Endodermal cell (in vitro differentiated cells): ENCODE measurements at regions not wholly inside any gene's neighbourhood (a gene's known extent, or its start where the extent isn't known, plus 50 kb on each side); places are given as distances from the start of the nearest gene placed in this dataset.

Source experiments
- DNase-seq: peaks from one replicate; pipeline ENCODE4 v3.0.0-alpha.2; 2017
- H3K27ac ChIP-seq: 2 replicates; pipeline ENCODE4 v1.5.1; 2013; ENCODE audit warnings: mild to moderate bottlenecking, low read depth, low read length, moderate library complexity
- H3K27me3 ChIP-seq: 2 replicates; pipeline ENCODE4 v1.6.1; 2013; ENCODE audit warnings: mild to moderate bottlenecking, low read length, moderate library complexity; ENCODE audit not compliant: insufficient read depth, control insufficient read depth, poor library complexity, severe bottlenecking
- H3K36me3 ChIP-seq: 2 replicates; pipeline ENCODE4 v1.7.0; 2013; ENCODE audit warnings: mild to moderate bottlenecking, low read length, moderate library complexity; ENCODE audit not compliant: control insufficient read depth, insufficient read depth
- H3K4me1 ChIP-seq: one replicate; pipeline ENCODE4 v1.7.0; 2013; ENCODE audit warnings: low read length; ENCODE audit not compliant: control insufficient read depth, insufficient read depth
- H3K4me3 ChIP-seq: 2 replicates; pipeline ENCODE4 v1.5.1; 2013; ENCODE audit warnings: mild to moderate bottlenecking, low read length, moderate library complexity
- H3K9ac ChIP-seq: 2 replicates; pipeline ENCODE4 v1.6.1; 2013; ENCODE audit warnings: mild to moderate bottlenecking, low read length, moderate library complexity; ENCODE audit not compliant: poor library complexity, severe bottlenecking; ENCODE audit errors: extremely low read depth
- H3K9me3 ChIP-seq: 2 replicates; pipeline ENCODE4 v1.6.1; 2013; ENCODE audit warnings: mild to moderate bottlenecking, low read length, moderate library complexity; ENCODE audit not compliant: control insufficient read depth
- H3K27ac Mint-ChIP-seq: 2 replicates; pipeline ENCODE4 v1.8.0; 2020; ENCODE audit warnings: mixed read lengths
- H3K27me3 Mint-ChIP-seq: 2 replicates; pipeline ENCODE4 v1.8.0; 2021; ENCODE audit warnings: mild to moderate bottlenecking, mixed read lengths; ENCODE audit not compliant: insufficient read depth
- H3K36me3 Mint-ChIP-seq: 2 replicates; pipeline ENCODE4 v1.8.0; 2020; ENCODE audit warnings: low read depth, mixed read lengths
- H3K4me1 Mint-ChIP-seq: 2 replicates; pipeline ENCODE4 v1.8.0; 2020; ENCODE audit warnings: mixed read lengths
- H3K4me3 Mint-ChIP-seq: 2 replicates; pipeline ENCODE4 v1.8.0; 2020; ENCODE audit warnings: mild to moderate bottlenecking, moderate library complexity, mixed read lengths
- H3K9me3 Mint-ChIP-seq: 2 replicates; pipeline ENCODE4 v1.8.0; 2020; ENCODE audit warnings: mild to moderate bottlenecking, mixed read lengths
- WGBS, 2 experiments: methylation state at CpG; one replicate each; pipeline versions ENCODE4 v1.1.5 to v1.1.7; 2013; ENCODE audit warnings: missing lambda C conversion rate in 2 of 2, mixed read lengths in 1 of 2; ENCODE audit not compliant: insufficient coverage in 1 of 2, insufficient read length in 1 of 2; 5-methylcytosine and 5-hydroxymethylcytosine counted together
- TF ChIP-seq, protein P1 (sequence below): fragments of 200-600 bp; sonication (generic); conservative IDR thresholded peaks from 2 replicates; pipeline ENCODE4 v1.5.0; 2021; ENCODE audit warnings: antibody characterized with exemption, mild to moderate bottlenecking

GRCh38 chr6:150466196-150466595 lies 97.4 kb downstream of the IYD start:
- Histone ChIP-seq H3K9ac (no peak overlapping the region), H3K27me3 (no peaks in the 10 kb centered on the region), H3K4me1 (no peaks in the 10 kb centered on the region), H3K9me3 (no peaks in the 10 kb centered on the region), H3K27ac (no peak overlapping the region), H3K4me3 (no peak overlapping the region), H3K36me3 (no peaks in the 10 kb centered on the region)
- TF ChIP-seq, protein P1, sequence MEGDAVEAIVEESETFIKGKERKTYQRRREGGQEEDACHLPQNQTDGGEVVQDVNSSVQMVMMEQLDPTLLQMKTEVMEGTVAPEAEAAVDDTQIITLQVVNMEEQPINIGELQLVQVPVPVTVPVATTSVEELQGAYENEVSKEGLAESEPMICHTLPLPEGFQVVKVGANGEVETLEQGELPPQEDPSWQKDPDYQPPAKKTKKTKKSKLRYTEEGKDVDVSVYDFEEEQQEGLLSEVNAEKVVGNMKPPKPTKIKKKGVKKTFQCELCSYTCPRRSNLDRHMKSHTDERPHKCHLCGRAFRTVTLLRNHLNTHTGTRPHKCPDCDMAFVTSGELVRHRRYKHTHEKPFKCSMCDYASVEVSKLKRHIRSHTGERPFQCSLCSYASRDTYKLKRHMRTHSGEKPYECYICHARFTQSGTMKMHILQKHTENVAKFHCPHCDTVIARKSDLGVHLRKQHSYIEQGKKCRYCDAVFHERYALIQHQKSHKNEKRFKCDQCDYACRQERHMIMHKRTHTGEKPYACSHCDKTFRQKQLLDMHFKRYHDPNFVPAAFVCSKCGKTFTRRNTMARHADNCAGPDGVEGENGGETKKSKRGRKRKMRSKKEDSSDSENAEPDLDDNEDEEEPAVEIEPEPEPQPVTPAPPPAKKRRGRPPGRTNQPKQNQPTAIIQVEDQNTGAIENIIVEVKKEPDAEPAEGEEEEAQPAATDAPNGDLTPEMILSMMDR = no peak
- no peak overlapping the region for H3K4me3 Mint-ChIP-seq
- H3K36me3 Mint-ChIP-seq = no peaks in the 10 kb centered on the region
- H3K27ac Mint-ChIP-seq = no peak overlapping the region
- no peaks in the 10 kb centered on the region for H3K27me3 Mint-ChIP-seq
- H3K4me1 Mint-ChIP-seq = no peaks in the 10 kb centered on the region
- no peak for DNase-seq
- H3K9me3 Mint-ChIP-seq = no peaks in the 10 kb centered on the region
- 59 to 76% methylated on average over 3 to 5 of the region's 5 CpGs for WGBS, 2 experiments

DNA sequence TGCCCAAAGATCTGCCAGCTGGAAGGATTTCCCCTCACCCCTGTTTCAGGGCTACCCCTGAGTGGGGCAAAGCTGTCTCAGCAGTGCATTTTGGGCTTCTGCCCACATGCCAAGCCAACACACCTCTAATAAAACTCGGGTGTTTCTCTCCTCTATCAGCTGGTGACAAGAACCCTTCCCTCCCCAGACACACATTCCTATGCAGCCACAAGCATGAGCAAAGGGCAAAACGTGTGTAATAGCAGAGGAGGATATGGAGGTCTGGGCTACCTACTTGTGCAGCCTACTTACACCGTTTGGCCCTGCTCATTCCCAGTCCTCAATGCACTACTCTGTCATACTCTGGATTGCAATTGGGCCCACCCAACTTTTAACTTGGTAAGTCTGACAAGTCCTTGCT lies 101.3 kb downstream of the IYD start:
- no peaks in the 10 kb centered on the region for H3K36me3 Mint-ChIP-seq
- H3K4me1 ChIP-seq = no peaks in the 10 kb centered on the region
- no peaks in the 10 kb centered on the region for H3K4me1 Mint-ChIP-seq
- no peak overlapping the region for H3K4me3 ChIP-seq
- 72 to 84% methylated on average over 2 to 3 of the region's 3 CpGs for WGBS, 2 experiments
- H3K27me3 Mint-ChIP-seq = no peaks in the 10 kb centered on the region
- no peaks in the 10 kb centered on the region for H3K27me3 ChIP-seq
- no peak overlapping the region for H3K4me3 Mint-ChIP-seq
- peaks cover 3% of the 10 kb centered on the region for H3K9me3 Mint-ChIP-seq
- no peaks in the 10 kb centered on the region for H3K9me3 ChIP-seq
- TF ChIP-seq, protein P1 = no peak
- H3K27ac Mint-ChIP-seq = no peak overlapping the region
- no peak overlapping the region for H3K9ac ChIP-seq
- H3K36me3 ChIP-seq = no peaks in the 10 kb centered on the region
- no peak for DNase-seq
- no peak overlapping the region for H3K27ac ChIP-seq

GRCh38 chr6:150470960-150471665 lies 102.3 kb downstream of the IYD start:
- peaks cover 5% of the 10 kb centered on the region for H3K9me3 Mint-ChIP-seq
- Histone ChIP-seq H3K4me3 (no peak overlapping the region), H3K27ac (no peak overlapping the region), H3K36me3 (no peaks in the 10 kb centered on the region), H3K27me3 (no peaks in the 10 kb centered on the region), H3K9ac (no peak overlapping the region), H3K9me3 (no peaks in the 10 kb centered on the region), H3K4me1 (no peaks in the 10 kb centered on the region)
- no peaks in the 10 kb centered on the region for H3K4me1 Mint-ChIP-seq
- H3K27ac Mint-ChIP-seq = no peak overlapping the region
- H3K27me3 Mint-ChIP-seq = no peaks in the 10 kb centered on the region
- no peak for DNase-seq
- TF ChIP-seq, protein P1 = no peak
- H3K36me3 Mint-ChIP-seq = no peaks in the 10 kb centered on the region
- WGBS, 2 experiments = 83 to 100% methylated on average over 3 to 6 of the region's 6 CpGs
- no peak overlapping the region for H3K4me3 Mint-ChIP-seq
